Ureter (tissue), 1 donor: ENCODE measurements at regions not wholly inside any gene's neighbourhood (a gene's known extent, or its start where the extent isn't known, plus 50 kb on each side); places are given as distances from the start of the nearest gene placed in this dataset.

ENCODE experiments used
- DNase-seq: peaks from one replicate; pipeline ENCODE4 v3.0.0-alpha.2; 2020; ENCODE audit warnings: low spot score
- donor health status: DM: yes; HTN: yes; CAD: no.

GRCh38 chr13:106299621-106300020, 235.8 kb downstream of the EFNB2 start:
- no peak for DNase-seq

DNA sequence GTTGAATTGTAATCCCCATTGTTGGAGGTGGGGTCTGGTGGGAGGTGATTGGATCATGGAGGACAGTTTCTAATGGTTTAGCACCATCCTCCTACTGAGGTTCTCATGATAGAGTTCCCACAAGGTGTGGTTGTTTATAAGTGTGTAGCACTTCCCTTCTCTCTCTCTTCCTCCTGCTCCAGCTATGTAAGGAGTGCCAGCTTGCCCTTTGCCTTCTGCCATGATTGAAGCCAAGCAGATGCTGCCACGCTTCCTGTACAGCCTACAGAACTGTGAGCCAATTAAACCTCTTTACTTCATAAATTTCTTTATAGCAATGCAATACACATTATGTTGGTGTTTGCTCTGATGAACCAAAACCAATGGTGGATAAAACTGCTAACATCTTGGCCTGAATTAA, 238.2 kb downstream of the EFNB2 start:
- no peak for DNase-seq

DNA sequence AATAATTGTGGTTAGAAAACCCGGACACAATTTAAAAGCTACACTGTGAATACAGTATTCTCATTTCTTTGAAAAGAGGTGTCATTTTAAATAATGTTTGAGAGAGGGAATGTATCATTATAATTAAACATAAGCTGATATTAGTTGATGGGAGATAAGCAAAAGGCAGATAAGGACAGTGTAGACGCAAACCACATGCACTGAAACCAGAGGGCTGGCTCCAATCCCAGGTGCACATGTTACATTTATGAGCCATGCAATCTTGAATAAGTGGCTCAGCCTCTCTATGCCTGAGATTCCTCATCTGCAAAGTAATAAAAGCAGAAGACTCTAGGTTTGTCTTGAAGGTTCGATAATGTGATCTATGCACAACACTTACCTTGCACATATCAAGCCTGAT, 238.7 kb downstream of the EFNB2 start:
- no peak for DNase-seq

- no peak for DNase-seq
Observed at GRCh38 chr13:106295971-106296370, 239.5 kb downstream of the EFNB2 start.

DNA sequence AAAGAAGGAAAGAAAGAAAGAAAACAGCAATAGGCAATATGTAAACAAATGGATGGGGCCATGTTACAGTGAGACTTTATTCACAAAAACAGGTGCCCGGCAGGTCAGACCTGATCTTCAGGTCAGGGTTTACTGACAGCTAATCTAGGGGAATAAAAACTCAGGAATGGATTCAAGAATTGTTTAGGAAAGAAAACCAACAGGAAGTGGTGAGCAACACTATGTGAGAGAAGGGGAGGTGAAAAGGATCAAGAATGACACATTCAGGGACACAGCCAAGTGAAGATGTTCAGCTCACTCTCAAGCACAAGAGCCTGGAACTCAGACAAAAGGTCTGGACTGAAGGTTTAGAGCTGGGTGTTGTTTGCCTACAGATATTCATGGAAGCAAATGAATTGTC, 244.5 kb downstream of the EFNB2 start:
- DNase-seq: no peak

- no peak for DNase-seq
Observed at GRCh38 chr13:106287351-106287750, 248.1 kb downstream of the EFNB2 start.

GRCh38 chr13:106286811-106287210, 248.7 kb downstream of the EFNB2 start:
- no peak for DNase-seq

DNA sequence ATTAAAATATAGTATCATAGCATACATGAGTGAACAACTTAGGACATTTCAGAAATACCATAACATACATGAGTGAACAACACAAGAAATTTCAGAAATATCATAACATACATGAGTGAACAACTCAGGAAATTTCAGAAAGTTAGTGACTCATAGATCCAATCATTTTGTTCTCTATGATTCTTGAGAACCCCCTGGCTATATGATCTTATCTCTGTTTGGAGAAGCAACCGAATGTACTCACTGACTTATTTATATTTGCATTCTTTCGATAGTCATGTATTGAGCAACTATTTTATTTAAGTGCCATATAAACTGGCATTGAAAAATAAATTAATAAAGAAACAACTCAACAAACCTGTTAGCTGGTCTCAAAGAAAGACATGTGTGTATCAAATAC, 251.1 kb downstream of the EFNB2 start:
- DNase-seq: no peak

DNA sequence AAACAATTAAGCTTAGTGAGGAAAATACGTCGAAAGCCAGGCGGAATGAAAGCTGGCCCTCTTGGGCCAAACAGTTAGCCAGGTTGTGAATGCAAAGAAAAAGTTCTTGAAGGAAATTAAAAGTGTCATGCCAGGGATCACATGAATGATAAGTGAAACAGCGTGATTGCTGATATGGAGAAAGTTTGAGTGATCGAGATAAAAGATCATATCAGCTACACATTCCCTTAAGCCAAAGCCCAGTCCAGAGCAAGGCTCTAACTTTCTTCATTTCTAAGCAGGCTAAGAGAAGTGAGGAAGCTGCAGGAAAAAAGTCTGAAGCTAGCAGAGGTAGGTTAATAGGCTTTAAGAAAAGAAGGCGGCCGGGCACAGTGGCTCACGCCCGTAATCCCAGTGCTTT, 254.0 kb downstream of the EFNB2 start:
- no peak for DNase-seq

DNA sequence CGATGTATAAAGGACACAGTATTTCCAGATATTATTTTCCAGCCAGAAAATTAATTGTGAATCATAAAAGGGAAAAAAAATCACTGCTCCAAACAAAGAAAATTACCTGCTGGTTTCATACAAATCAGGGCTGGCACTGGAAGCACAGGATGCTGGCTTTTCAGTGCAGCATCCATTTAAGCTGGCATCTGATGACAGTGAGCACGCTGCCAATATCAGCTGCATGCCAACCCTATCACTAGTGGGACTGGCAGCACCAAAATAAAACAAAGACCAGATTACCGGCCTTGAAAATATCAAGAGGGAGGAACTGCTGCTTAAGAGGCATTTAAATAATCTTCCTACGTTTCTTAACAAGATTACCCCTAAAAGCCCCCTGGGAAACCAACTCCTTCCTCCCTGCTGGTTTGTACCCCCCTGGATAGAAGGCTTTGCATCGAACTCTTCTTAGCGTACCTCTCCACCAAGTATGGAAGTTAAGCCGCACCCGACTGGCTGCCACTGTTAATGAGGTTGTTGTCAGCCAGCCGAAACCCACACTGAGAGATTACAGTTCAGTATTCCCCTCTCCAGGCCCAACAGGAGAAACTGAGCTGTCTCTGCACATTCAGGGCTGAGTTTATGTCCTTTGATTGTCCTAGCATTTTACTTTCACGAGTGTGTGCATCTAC, 257.8 kb downstream of the EFNB2 start:
- no peak for DNase-seq

DNA sequence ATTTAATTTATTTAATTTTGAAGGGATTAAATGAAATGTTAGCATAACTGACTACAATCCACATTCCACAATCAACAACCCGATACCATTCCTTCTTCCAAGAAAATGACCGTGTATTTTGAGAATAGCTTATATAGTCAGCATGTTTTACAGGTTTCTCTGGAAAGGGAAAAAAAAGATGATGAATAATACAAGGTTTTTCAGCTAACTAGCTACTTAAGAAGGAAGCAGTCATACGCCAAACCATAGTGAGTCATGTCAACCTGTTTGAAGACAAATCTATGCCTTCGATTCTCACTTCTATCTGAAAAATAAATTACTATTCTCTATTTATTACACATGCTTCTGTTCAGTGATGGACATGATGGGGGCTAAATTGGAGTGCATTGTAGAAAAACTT, 258.6 kb downstream of the EFNB2 start:
- no peak for DNase-seq

GRCh38 chr13:106275446-106276032, 259.9 kb downstream of the EFNB2 start:
- no peak for DNase-seq

GRCh38 chr13:106274551-106275203, 260.8 kb downstream of the EFNB2 start:
- DNase-seq: no peak

DNA sequence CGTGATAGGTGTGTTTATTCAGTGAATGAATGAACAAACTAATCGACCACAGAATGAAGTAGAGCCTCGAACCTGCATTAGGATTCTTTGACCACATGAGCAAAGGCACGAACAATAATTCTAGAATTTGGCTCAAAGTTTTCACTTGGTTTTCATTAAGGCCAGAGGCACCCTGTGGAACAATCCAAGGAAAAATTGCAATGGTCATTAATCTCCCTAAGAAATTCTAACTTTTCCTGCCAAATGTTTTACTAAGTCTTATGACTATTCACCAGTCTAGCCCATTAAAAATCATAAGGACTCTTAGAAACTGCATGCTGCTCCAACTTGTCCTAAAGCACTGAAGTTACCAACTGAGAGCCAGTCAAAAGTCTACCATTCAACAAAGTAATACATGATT, 271.7 kb downstream of the EFNB2 start:
- DNase-seq: no peak

- no peak for DNase-seq
Observed at GRCh38 chr13:106262886-106263285, 272.6 kb downstream of the EFNB2 start.

- no peak for DNase-seq
Observed at GRCh38 chr13:106261450-106261849, 274.0 kb downstream of the EFNB2 start.

DNA sequence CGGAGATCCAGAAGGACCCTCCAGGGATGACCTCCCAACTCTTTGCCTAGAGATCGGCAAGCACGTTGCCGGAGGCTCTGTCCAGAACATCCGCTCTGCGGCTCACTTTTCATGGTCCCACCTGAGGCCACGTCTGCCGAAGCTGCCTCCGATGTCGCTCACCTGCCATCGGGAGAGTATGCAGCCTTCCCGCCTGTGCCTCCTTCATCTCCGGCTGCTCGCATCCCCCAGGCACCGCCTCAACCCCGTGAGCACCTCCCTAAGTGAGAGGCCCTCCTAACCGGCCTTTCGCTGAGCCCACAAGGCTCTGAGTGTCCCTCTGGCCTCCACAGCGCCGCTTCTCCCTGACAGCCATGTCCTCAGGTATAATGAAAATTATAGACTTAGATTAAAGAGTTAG, 275.1 kb downstream of the EFNB2 start:
- no peak for DNase-seq

DNA sequence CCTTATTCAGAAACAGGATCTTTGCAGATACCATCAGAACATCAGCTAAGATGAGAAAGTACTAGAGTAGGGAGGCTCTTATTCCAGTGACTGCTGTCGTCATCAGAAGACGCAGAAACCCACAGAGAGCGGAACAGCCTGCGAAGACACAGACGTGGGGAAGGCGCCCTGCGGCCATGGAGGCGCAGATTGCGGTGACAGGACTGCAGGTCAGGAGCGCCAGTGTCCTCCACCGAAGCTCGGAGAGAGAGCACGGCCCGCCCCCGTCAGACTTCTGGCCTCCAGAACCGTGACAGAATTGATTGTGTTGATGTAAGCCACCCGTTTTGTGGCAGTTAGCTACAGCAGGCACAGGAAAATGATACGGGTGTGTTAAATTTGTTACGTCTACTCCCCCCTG, 275.5 kb downstream of the EFNB2 start:
- DNase-seq: no peak

GRCh38 chr13:106246666-106247188, 288.7 kb downstream of the EFNB2 start:
- no peak for DNase-seq

DNA sequence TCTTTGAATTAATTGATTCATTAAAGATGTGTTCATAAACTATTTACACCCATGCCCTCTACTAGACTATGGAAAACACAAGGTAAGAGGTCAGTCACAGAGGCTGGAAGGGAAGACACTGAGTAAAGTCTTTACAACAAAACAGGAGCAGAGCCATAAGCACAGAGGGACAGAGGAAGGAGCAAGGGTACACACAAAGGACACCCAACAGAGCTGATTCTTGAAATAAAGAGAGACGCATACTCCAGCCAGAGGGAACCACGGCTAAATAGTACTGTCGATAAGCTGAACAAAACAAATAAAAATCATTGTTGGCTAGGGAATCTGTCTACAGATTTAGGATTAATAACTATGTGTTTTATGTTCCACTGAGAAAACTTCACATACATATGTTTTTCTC, 289.2 kb downstream of the EFNB2 start:
- DNase-seq: no peak

DNA sequence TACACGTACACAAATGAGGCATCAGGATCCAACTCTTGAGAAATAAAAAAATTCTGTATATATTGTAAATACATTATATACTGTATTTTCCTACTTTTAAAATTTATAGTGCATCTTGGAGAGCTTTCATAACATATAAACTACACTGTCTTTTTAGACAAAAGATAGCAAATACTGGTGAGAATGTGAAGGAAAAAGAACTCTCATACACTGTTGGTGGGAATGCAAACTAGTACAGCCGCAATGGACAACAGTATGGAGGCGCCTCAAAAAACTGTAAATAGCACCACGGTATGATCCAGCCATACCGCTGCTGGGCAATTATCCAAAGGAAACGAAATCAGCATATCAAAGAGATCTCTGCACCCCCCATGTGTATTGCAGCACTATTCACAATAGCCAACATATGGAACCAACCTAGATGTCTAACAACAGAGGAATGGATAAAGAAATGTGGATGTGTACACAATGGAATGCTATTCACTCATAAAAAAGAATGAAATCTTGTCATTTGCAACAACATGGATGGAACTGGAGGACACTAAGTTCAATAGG, 292.4 kb downstream of the EFNB2 start:
- DNase-seq: no peak

DNA sequence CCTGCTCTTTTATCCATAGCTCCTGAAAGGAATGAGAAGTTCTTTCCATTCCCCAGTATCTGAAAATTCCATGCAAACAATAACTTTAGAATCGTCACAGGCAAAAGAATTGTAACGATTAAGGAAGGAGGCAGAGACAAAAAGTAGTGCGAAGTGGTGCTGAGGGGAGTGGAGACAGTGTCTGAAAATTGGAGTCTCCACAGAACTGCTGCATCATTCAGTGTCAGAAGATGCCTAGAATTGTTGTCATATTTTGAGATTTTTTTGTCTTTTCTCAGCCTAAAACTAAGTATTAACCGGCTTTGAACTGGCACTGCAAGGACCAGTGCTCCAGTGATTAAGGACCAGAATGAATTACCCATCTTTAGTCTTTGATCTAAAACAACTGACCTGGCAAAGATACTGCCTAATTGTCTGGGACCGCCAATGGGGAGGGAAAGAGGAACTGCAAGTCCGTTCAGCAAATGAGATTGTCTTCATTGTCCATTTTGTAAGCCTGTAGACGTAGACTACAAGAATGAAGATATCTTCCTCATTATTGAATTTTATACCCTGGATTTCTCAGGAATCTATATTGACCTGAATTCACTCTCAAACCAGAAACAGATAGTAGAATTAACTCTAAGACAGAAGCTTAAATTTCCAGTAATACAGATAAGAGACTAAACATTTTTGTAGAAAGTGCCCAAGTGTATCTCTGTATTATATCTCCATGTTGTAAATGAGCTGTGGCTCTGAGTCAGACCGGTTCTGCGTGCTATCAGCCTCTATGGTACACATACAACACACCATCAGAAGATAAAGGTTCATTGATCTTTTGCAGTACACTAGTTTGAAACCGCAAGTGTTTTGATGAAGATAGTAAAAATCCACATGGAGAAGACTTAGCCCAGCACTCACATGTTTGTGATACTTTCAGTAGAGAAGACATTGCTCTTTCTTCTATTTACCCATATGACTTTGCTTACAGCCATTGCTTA, 293.2 kb downstream of the EFNB2 start:
- DNase-seq: no peak
